T47D (cell line): ENCODE measurements at regions not wholly inside any gene's neighbourhood (a gene's known extent, or its start where the extent isn't known, plus 50 kb on each side); places are given as distances from the start of the nearest gene placed in this dataset.

ENCODE experiments used
- DNase-seq, 2 experiments: peaks; one replicate each; pipeline versions ENCODE4 v3.0.0 to v3.0.0-alpha.2; 2011 to 2012; ENCODE audit warnings: low read depth in 1 of 2, low spot score in 1 of 2
- JUND ChIP-seq: IDR thresholded peaks from 2 replicates; pipeline ENCODE4 v1.6.1; 2012; ENCODE audit warnings: low read depth
- in situ Hi-C: cut with HindIII; loops from 2 replicates; pipeline ENCODE4 v1.10.0; 2016; ENCODE audit warnings: low sequenced_read_pairs, low pct_unique_long_range_greater_than_20kb

- TF ChIP-seq JUND = no peak
- DNase-seq = no peak
- in situ Hi-C loops = no loop called here
Measured at GRCh38 chr10:21242915-21243314, 282.6 kb downstream of the SKIDA1 start.

- TF ChIP-seq JUND = no peak
- in situ Hi-C loops = no loop called here
- no peak for DNase-seq
Measured at GRCh38 chr10:21238717-21239116, 286.8 kb downstream of the SKIDA1 start.

- no peak for DNase-seq
- no peak for TF ChIP-seq JUND
- in situ Hi-C loops = no loop called here
Measured at GRCh38 chr10:21238044-21238443, 287.4 kb downstream of the SKIDA1 start.

GRCh38 chr10:21234761-21235160 is 290.7 kb downstream of the SKIDA1 start:
- TF ChIP-seq JUND = no peak
- DNase-seq = no peak
- in situ Hi-C loops = no loop called here

GRCh38 chr10:21230219-21230618 is 295.3 kb downstream of the SKIDA1 start:
- TF ChIP-seq JUND = no peak
- DNase-seq = no peak
- in situ Hi-C loops = no loop called here

GRCh38 chr10:21217748-21218367 is 307.6 kb downstream of the SKIDA1 start:
- in situ Hi-C loops = no loop called here
- DNase-seq = no peak
- TF ChIP-seq JUND = no peak

GRCh38 chr10:21217107-21217506 is 308.4 kb downstream of the SKIDA1 start:
- no peak for DNase-seq
- TF ChIP-seq JUND = no peak
- in situ Hi-C loops = no loop called here

GRCh38 chr10:21214329-21214728 is 311.2 kb downstream of the SKIDA1 start:
- in situ Hi-C loops = no loop called here
- TF ChIP-seq JUND = no peak
- DNase-seq = no peak

GRCh38 chr10:21213381-21213780 is 312.1 kb downstream of the SKIDA1 start:
- no peak for TF ChIP-seq JUND
- no peak for DNase-seq
- in situ Hi-C loops = no loop called here

- no peak for DNase-seq
- no peak for TF ChIP-seq JUND
- in situ Hi-C loops = no loop called here
Measured at GRCh38 chr10:21212912-21213311, 312.6 kb downstream of the SKIDA1 start.

- TF ChIP-seq JUND = no peak
- in situ Hi-C loops = no loop called here
- no peak for DNase-seq
Measured at GRCh38 chr10:21212348-21212747, 313.1 kb downstream of the SKIDA1 start.

GRCh38 chr10:21209495-21209894 is 312.4 kb upstream of the NEBL start:
- in situ Hi-C loops = no loop called here
- no peak for DNase-seq
- TF ChIP-seq JUND = no peak

GRCh38 chr10:21208666-21209316 is 311.7 kb upstream of the NEBL start:
- no peak for TF ChIP-seq JUND
- in situ Hi-C loops = no loop called here
- DNase-seq = no peak
